Lung (tissue), 11 donors: ENCODE measurements at regions not wholly inside any gene's neighbourhood (a gene's known extent, or its start where the extent isn't known, plus 50 kb on each side); places are given as distances from the start of the nearest gene placed in this dataset.

Source experiments
- ATAC-seq: fragments of 200-7000 bp; cut with Tn5 transposase; one replicate; pipeline ENCODE4 v1.9.1; 2020; ENCODE audit warnings: moderate number of reproducible peaks; ENCODE audit not compliant: insufficient read depth, low FRiP score
- DNase-seq, 3 donors: peaks; one replicate each; pipeline ENCODE4 v3.0.0-alpha.2; 2013 to 2017
- H3K27ac ChIP-seq, 2 donors: one replicate each; pipeline ENCODE4 v1.5.1; 2013; ENCODE audit warnings: mild to moderate bottlenecking in 2 of 2, moderate library complexity in 2 of 2, control low read depth in 1 of 2, inconsistent platforms in 1 of 2, low read depth in 1 of 2, low read length in 1 of 2
- H3K27me3 ChIP-seq, 3 donors: one replicate each; pipeline ENCODE4 v1.5.1; 2013; ENCODE audit warnings: low read length in 2 of 3; ENCODE audit not compliant: control insufficient read depth in 3 of 3, insufficient read depth in 3 of 3
- H3K36me3 ChIP-seq, 4 donors: one replicate each; pipeline ENCODE4 v1.5.1; 2013; ENCODE audit warnings: low read length in 4 of 4, mild to moderate bottlenecking in 1 of 4, moderate library complexity in 1 of 4; ENCODE audit not compliant: control insufficient read depth in 4 of 4, insufficient read depth in 4 of 4
- H3K4me1 ChIP-seq, 5 donors: one replicate each; pipeline ENCODE4 v1.5.1; 2013; ENCODE audit warnings: low read length in 5 of 5, mild to moderate bottlenecking in 2 of 5, moderate library complexity in 1 of 5; ENCODE audit not compliant: control insufficient read depth in 5 of 5, insufficient read depth in 5 of 5
- H3K4me3 ChIP-seq: one replicate; pipeline ENCODE4 v1.5.1; 2013; ENCODE audit warnings: mild to moderate bottlenecking, control low read depth, moderate library complexity
- H3K9ac ChIP-seq, 2 donors: one replicate each; pipeline ENCODE4 v1.5.1; 2013; ENCODE audit warnings: low read length in 2 of 2, control low read depth in 1 of 2; ENCODE audit not compliant: insufficient read depth in 1 of 2
- H3K9me3 ChIP-seq, 4 donors: one replicate each; pipeline ENCODE4 v1.5.1; 2013; ENCODE audit warnings: low read length in 3 of 4, mild to moderate bottlenecking in 1 of 4, moderate library complexity in 1 of 4; ENCODE audit not compliant: control insufficient read depth in 4 of 4, insufficient read depth in 3 of 4
- WGBS, 2 donors: extraction: QIAGEN DNeasy Blood & Tissue Kit; methylation state at CpG; one replicate each; pipeline ENCODE4 v1.1.7; 2013; 5-methylcytosine and 5-hydroxymethylcytosine counted together
- TF ChIP-seq, protein P1 (sequence below): IDR thresholded peaks from 2 replicates; pipeline ENCODE4 v1.5.1; 2012; ENCODE audit warnings: mild to moderate bottlenecking; ENCODE audit errors: control extremely low read depth, extremely low read depth
- donor health status: control.
- donor health status: control.
- donor health status: Bipolar disorder and iron deficiency.
- donor health status: healthy.
- donor health status: DM: yes; HTN: yes; CAD: no.

DNA sequence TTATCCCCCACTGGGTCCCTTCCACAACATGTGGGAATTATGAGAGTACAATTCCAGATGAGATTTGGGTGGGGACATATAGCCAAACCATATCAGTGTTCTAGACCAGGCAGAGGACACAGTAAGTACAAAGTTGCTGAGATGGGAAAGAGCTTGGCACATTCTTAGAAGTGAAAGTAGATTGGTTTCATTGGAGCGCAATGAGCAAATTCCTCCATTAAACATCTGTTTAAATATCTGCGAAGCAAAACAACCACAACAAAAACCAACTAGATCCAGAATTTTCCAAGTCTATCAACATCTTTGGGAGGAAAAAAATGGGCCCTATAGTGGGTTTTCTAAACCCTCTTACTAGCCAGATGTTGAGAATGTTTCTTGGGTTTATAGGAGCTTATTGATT, 80.0 kb upstream of the STEAP1B start:
- no peak overlapping the region for H3K4me3 ChIP-seq
- no peaks in the 10 kb centered on the region for H3K9me3 ChIP-seq
- WGBS, 2 donors, result 79 to 81% methylated on average over 2 of the region's 2 CpGs
- no peak for DNase-seq
- no peak overlapping the region for H3K27ac ChIP-seq
- H3K27me3 ChIP-seq, result no peaks in the 10 kb centered on the region
- no peaks in the 10 kb centered on the region for H3K36me3 ChIP-seq
- TF ChIP-seq, protein P1, sequence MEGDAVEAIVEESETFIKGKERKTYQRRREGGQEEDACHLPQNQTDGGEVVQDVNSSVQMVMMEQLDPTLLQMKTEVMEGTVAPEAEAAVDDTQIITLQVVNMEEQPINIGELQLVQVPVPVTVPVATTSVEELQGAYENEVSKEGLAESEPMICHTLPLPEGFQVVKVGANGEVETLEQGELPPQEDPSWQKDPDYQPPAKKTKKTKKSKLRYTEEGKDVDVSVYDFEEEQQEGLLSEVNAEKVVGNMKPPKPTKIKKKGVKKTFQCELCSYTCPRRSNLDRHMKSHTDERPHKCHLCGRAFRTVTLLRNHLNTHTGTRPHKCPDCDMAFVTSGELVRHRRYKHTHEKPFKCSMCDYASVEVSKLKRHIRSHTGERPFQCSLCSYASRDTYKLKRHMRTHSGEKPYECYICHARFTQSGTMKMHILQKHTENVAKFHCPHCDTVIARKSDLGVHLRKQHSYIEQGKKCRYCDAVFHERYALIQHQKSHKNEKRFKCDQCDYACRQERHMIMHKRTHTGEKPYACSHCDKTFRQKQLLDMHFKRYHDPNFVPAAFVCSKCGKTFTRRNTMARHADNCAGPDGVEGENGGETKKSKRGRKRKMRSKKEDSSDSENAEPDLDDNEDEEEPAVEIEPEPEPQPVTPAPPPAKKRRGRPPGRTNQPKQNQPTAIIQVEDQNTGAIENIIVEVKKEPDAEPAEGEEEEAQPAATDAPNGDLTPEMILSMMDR, result no peak
- H3K9ac ChIP-seq, result no peak overlapping the region
- H3K4me1 ChIP-seq, result peaks cover 8 to 22% (median 17%) of the 10 kb centered on the region in 5 donors
- no peak for ATAC-seq

DNA sequence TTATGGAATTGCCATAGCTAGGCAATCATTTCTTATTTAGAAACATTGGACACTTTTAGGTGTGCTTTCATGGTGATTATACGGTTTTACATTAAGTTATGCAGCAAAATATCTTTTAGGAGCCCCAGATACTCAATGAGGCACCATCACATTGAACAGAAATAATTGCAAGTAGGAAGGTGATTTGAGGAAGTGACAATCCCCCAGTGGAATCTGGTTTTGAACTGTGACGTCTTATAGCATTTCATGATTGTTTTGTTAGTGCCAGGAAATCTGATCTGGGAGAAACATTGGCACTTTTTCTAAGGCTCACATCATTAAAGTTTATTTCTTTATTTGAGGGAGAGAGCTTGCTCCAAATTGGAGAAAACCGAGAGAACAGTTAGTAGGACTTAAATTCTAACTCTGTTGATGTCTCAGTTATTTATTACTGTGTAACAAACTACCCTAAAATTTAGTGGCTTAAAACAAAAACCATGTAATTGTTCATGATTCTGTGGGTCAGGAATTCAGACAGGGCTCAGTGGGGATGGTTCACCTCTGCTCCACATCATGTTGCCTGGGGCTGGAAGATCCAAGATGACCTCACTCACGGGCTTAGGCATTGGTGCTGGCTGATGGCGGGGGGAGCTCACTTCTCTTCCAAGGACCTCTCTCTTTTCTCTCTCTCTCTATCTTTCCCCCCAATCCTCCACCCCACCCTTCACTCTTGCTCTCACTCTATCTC, 78.2 kb upstream of the STEAP1B start:
- no peaks in the 10 kb centered on the region for H3K36me3 ChIP-seq
- 44 to 49% methylated on average over 5 of the region's 5 CpGs for WGBS, 2 donors
- no peak overlapping the region for H3K4me3 ChIP-seq
- no peaks in the 10 kb centered on the region for H3K9me3 ChIP-seq
- H3K27ac ChIP-seq, result peak overlapping the region; percentile 36 to 81
- H3K27me3 ChIP-seq, result no peaks in the 10 kb centered on the region
- peak in 1 of 3 donors; percentile 41 for DNase-seq
- no peak for ATAC-seq
- no peak overlapping the region for H3K9ac ChIP-seq
- TF ChIP-seq, protein P1, result no peak
- peaks cover 4 to 15% (median 9%) of the 10 kb centered on the region in 5 donors for H3K4me1 ChIP-seq

DNA sequence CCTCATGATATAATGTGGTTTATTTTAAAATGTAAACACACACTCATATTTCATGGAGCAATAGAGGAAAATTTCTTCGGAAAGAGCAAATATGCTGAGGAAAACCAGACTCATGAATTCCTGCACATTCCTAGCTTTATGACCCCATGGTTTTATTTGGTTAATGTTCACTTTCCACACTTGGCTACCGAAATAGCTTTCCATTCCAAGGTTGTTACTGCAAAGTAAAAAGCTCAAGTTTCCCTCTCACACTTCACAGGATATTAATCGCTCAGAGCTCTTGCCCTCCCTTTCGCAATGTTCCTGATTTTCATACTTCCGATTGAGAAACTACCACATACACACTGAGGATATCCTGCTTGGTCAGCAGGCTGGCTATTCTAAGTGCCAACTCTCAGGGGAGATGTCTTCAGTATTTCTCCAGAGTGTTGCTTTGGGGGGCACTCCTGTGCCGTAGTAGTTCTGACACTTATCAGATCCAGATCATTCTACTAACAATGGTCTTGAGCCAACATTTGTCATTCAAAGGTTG, 77.5 kb upstream of the STEAP1B start:
- peak; percentile 81 for ATAC-seq
- Histone ChIP-seq H3K4me3 (no peak overlapping the region), H3K4me1 (peaks cover under 1 to 15% (median 9%) of the 10 kb centered on the region in 5 donors), H3K9me3 (no peaks in the 10 kb centered on the region), H3K36me3 (no peaks in the 10 kb centered on the region), H3K27me3 (no peaks in the 10 kb centered on the region), H3K27ac (peak overlapping the region; percentile 60 to 81), H3K9ac (no peak overlapping the region)
- 8% methylated on average over 6 of the region's 6 CpGs for WGBS, 2 donors
- TF ChIP-seq, protein P1, result no peak
- DNase-seq, result peak; percentile 53 to 96 (median 90)
